ENCODE measurements at regions not wholly inside any gene's neighbourhood (a gene's known extent, or its start where the extent isn't known, plus 50 kb on each side); places are given as distances from the start of the nearest gene placed in this dataset.

DNA sequence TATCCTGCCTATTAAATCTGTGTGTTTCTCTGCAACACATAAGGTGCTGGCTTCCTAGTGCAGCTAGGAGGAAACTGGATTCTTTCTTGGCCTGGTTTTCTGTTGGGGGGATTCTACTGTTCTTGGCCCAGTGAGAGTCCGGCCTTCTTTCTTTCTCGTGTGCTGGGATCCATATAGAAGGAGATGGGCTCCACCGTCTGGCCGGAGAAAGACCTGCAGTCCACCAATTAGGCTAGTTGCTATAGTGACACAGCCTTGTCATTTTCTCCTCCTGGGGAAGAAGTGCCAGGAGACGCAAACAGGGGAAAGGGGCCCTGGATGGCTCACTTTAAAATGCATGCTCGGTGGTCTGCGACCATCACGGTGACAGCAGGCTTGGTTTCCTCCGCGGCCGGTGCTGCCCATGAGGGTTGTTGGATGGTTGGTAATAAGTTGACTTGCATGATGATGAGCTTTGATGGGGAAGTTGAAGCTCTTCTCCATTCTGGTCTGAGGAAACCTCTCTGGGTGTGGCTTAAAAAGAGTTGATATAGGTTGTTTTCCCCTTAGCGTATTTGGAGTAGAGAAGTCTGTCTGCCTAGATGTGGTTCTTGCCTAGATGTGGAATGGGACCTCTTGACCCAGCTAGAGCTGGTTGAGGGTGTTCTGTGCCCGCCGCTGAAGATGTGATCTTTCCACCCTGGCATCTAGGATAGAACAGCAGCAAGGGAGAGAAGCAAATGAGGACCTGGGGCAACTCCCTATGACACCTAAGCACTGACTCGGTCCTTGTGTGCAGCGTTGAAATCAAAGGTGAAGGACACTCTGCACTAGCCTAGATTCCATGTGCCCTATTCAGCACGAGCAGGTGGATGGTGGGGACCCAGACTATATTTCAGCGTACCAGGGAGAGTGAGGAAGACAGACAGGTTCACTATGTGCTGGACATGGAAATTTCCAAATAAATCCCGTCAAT lies 1335.0 kb downstream of the BRD1 start:
- TF ChIP-seq CTCF (IDR thresholded peaks at IDR 0.05) (peak in 3 of 4 experiments; percentile 71 to 78 (median 77)), POLR2A (IDR thresholded peaks at IDR 0.05) (no peak)
